ENCODE measurements at regions not wholly inside any gene's neighbourhood (a gene's known extent, or its start where the extent isn't known, plus 50 kb on each side); places are given as distances from the start of the nearest gene placed in this dataset.
"Not testable (repeated sequence)": the region's sequence is repeated elsewhere in the genome, so short reads cannot be mapped to it uniquely, and the experiment has no call there.

- H3K4me3 ChIP-seq (replicated peaks; ENCODE audit: low read depth, low read length), result no peak overlapping the region
- DNase-seq (ENCODE audit: extremely low read depth, low read depth), result no peak
- no peak for TF ChIP-seq CTCF (IDR thresholded peaks at IDR 0.05; ENCODE audit: low read depth, low read length, missing control alignments)
Observed at GRCh38 chr2:80969900-80970299, 665.3 kb upstream of the LRRTM1 start.

- no peak for TF ChIP-seq CTCF (IDR thresholded peaks at IDR 0.05; ENCODE audit: low read depth, low read length, missing control alignments)
- no peak overlapping the region for H3K4me3 ChIP-seq (replicated peaks; ENCODE audit: low read depth, low read length)
- no peak for DNase-seq (ENCODE audit: extremely low read depth, low read depth)
Observed at GRCh38 chr2:80968450-80968849, 663.9 kb upstream of the LRRTM1 start.

- H3K4me3 ChIP-seq (replicated peaks; ENCODE audit: low read depth, low read length), result no peak overlapping the region
- DNase-seq (ENCODE audit: extremely low read depth, low read depth), result no peak
- TF ChIP-seq CTCF (IDR thresholded peaks at IDR 0.05; ENCODE audit: low read depth, low read length, missing control alignments), result no peak
Observed at GRCh38 chr2:80947601-80948130, 643.1 kb upstream of the LRRTM1 start.

GRCh38 chr2:80943487-80943886 lies 638.9 kb upstream of the LRRTM1 start:
- no peak for DNase-seq (ENCODE audit: extremely low read depth, low read depth)
- H3K4me3 ChIP-seq (replicated peaks; ENCODE audit: low read depth, low read length), result no peak overlapping the region
- no peak for TF ChIP-seq CTCF (IDR thresholded peaks at IDR 0.05; ENCODE audit: low read depth, low read length, missing control alignments)

GRCh38 chr2:80942766-80943165 lies 638.2 kb upstream of the LRRTM1 start:
- H3K4me3 ChIP-seq (replicated peaks; ENCODE audit: low read depth, low read length), result no peak overlapping the region
- no peak for TF ChIP-seq CTCF (IDR thresholded peaks at IDR 0.05; ENCODE audit: low read depth, low read length, missing control alignments)
- no peak for DNase-seq (ENCODE audit: extremely low read depth, low read depth)

- no peak for TF ChIP-seq CTCF (IDR thresholded peaks at IDR 0.05; ENCODE audit: low read depth, low read length, missing control alignments)
- no peak overlapping the region for H3K4me3 ChIP-seq (replicated peaks; ENCODE audit: low read depth, low read length)
- no peak for DNase-seq (ENCODE audit: extremely low read depth, low read depth)
Observed at GRCh38 chr2:80938463-80938862, 633.9 kb upstream of the LRRTM1 start.

- DNase-seq (ENCODE audit: extremely low read depth, low read depth); H3K4me3 ChIP-seq (replicated peaks; ENCODE audit: low read depth, low read length): not testable (repeated sequence)
Observed at GRCh38 chr2:80931820-80932219, 627.3 kb upstream of the LRRTM1 start.
